ENCODE measurements at regions not wholly inside any gene's neighbourhood (a gene's known extent, or its start where the extent isn't known, plus 50 kb on each side); places are given as distances from the start of the nearest gene placed in this dataset.
A peak's percentile ranks its signal among the peaks of the same experiment; 100 is the strongest.

DNA sequence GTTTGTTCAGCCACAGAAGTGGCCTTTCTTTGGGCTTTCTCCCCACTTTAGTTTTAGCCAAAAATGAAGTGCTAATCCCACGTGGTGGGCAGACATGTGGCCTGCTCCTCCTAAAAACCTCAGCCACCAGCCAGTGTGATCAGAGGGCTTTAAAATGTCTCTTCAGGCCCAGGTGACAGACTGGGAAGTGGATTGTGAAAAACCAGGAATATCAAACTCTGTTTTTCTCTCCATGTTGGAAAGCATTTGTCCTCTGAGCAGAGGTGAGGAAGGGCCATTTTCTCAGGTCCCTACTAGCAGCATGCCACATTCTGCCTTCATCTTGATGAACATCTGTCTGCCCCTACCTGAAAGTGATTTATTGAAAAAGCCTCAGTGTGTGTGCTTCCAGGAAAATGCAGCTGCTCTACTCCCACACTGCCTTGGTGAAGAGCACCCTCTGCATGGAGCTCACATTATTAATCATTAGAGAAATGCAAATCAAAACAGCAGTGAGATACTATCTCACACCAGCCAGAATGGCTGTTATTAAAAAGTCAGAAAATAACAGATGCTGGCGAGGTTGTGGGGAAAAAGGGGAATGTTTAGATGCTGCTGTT, 181.2 kb upstream of the DMAC1 start:
- no peak for DNase-seq

DNA sequence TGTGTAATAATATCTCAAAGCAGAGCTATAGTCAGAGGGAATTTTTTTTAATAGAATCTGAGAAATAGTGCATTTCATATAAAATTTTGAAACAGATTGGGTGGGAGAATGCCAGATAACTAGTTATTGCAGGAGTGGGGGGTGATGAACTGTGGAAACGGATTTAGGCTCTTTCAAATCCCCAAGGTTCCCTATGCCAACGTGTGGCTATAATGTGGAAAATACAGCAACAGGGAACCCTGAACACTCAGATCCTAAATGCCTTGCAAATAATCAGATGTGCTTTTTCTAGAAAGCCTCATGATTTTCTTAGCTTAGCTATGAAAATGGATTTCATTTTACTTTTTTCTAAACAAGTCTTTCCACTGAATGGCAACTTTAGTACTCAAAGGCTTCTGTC, 180.5 kb upstream of the DMAC1 start:
- DNase-seq, result no peak

DNA sequence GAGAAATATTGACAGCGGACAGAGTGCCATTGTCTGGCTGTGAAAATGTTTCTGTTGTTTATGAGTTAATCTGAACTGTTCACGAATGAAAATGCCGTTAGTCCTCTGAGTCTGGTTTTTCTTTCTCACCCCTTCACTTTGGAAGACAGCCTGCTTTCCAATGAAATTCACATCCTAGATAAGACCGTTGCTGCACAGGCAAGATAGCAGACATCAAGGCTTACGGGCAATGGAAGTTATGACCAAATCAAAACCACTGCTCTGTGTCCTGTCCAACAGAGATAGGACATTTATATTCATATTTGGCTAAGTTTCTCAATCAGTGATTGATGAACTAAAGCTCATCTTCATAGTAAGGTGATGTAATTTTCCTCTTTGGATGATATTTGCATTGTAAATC, 180.0 kb upstream of the DMAC1 start:
- no peak for DNase-seq

DNA sequence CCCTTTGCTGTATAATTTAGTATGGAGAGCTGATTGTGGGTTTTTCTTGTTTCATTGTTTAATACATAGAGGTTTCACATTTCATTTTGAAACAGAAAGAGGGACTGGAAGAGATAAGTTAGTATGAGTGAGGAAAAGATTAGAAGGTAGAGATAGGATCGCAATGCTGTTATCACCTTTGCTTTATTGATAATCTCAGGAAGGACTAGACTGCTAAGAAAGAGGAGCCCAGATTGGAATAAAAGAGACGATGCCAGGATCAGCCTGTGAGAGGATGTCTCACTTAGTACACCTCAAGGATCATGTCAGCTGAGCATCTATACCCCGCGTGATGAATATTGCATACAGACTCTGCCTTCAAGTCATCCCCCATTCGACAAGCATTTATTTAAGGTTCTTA, 178.0 kb upstream of the DMAC1 start:
- no peak for DNase-seq

DNA sequence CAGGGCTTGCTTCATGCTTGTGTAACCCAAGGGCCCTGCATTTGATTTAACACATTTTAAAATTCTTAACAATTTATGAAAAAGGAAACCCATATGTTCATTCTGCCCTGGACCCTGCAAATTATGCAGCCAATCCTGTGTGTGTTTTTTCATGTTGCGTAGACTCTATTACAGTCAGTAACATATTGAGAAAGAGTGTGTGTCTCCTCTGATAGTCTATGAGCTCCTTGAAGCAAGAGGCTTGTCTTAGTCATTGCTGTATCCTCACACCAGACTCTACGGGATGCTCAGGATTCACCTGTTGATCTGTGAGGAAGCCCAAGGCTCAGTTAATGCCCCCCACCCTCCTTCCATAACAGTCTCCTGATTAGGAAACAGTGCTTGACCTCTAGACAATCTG, 177.3 kb upstream of the DMAC1 start:
- DNase-seq, result no peak

DNA sequence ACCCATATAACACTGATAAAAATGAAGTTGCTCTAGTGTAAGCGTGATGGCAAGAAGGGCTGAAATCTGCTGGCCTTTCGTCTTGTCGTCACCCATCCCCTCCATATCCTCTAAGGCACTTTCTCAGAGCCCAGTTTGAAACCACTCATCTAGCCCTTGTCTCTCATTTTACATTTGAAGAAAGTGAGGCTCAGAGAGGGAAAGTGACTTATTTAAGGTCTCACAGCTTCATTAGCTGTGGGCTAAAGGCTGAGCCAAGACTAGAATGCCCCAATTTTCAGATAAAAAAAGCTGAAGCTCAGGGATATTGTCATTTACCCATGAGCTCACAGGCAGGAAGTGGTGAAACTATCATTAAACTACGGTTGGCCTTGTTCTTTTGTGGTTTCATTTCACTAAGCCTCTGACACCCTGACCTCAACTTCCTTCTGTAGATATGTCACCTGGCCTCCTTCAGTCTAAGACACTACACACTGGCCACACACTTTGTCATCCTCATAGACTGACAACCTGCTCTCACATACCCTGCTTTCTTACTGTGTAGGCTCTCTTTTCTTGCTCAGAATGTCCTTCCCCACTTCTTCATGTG, 176.7 kb upstream of the DMAC1 start:
- peak; percentile 21 for DNase-seq

DNA sequence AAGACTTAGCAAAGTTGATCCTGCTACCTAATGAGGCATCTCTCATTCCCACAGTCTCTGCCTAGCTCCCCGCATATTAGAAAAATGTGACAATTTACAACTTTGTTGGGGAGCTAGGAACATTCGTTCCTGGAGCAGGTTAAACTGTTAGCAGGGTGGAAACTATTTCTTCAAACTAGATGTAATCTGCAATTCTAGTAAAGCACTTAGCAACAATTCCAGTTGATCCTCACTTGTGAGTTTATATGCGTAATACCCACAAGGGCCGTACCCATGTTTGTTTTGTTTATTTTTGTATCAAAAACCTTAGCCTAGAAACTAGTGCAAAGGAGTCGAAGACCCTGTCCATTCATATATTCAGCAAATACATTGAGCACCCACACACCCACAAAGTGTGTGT, 175.8 kb upstream of the DMAC1 start:
- no peak for DNase-seq

DNA sequence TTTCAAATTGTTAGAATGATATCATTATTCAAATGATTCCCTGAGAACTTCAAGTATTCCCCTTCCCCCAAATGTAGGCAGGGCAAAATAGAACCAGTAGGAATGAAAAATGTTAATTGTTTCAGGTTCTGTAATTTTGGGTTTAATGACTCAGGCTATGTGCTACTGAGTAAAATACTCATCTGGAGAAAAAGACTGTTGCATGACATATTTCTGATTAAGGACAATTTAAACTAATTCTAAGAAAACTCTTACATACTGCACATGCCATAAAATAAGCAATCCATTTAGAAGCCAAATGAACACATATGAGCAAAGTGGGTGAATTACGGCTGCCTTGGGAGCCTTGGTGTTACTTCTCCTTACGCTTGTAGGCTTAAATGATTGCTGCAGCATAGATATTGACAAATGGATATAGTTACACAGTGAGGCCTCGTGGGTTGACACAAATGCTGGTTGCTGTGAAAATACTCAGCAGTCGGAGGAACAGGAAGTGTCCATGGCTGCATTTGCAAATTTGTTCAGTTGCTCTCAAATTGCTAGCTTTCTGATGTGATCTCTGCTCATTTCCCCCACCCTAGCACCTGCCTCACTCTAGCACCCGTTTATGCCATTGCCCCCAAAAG, 174.9 kb upstream of the DMAC1 start:
- DNase-seq, result no peak

DNA sequence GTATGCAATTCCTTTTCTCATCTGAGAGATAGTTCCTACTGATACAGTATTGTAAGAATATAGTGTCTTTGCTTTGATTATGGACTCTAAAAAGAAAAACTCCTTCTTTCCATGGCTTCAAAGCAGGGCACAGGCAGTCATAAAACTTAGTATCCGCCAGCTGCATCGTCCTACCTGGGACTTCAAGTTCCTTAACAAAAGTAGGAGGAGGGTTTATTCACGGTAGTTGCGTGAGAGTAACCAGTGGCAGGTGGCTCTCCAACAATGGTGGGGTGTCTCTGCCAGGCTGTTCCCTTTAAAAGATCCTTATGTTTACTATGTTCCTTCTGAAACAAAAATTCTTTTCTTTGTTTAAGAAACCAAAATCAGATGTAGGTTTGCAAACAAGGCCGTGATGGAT, 173.5 kb upstream of the DMAC1 start:
- DNase-seq, result no peak

DNA sequence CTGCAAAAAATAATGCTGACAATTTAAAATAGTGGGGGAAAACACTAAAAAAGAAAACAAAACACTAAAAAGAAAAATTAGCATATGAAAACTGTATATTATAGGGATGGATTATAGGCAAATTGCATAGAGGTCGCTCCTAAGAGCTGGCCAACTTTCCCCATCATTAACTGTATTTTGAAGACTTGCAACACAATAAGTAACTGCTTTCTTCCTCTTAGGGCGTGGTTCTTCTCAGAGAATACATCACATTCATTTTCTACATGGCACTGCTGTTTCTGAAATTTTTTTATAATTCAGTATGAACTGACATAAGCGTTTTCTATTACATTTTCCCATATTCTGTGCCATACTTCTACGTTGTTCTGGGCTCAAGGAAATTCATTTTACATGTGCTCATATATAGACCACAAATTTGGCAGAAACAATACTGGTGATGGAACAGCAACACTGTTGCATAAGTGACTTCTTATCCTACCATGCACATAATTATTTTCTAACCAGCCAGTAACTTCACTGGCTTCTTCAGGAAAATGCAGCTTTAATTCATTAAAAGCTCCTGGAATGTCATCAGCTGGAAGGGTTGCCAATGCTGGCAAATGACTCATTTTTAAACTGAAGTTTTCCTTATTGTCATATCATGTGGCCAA, 171.2 kb upstream of the DMAC1 start:
- DNase-seq, result no peak

DNA sequence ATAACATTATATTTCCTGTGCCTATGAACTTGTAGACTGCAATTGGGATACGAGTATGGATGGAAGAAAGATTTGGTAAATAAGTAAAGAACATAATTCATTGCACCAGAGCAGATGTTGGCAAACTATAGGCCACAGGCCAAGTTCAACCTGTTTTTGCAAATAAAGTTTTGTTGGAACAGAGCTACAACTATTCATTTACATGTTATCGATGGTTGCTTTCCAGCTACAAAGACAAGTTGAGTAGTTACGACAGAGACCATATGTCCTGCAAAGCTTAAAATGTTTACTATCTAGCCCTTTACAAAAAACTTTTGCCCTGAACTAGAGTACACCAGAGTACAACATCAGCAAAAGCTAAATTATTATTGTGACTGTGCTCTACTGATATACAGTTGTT, 169.1 kb upstream of the DMAC1 start:
- no peak for DNase-seq

DNA sequence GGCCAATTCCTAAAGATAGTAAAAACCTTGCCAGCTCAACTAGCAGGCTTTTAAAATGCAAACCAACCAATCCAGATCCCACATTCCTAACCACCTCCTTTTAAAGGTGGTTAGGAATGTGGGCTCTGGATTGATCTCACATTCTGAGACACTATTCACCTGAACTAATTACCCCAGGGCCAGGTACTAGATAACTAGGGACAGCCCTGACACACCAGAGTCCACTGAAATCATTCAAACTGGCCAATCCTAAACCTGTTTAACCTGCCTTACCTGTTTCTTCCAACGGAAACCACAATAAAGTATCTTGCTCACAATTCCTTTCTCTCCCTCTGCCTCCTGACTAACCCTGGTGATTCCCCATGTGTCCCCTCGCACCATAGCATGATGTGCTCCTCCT, 168.3 kb upstream of the DMAC1 start:
- no peak for DNase-seq

DNA sequence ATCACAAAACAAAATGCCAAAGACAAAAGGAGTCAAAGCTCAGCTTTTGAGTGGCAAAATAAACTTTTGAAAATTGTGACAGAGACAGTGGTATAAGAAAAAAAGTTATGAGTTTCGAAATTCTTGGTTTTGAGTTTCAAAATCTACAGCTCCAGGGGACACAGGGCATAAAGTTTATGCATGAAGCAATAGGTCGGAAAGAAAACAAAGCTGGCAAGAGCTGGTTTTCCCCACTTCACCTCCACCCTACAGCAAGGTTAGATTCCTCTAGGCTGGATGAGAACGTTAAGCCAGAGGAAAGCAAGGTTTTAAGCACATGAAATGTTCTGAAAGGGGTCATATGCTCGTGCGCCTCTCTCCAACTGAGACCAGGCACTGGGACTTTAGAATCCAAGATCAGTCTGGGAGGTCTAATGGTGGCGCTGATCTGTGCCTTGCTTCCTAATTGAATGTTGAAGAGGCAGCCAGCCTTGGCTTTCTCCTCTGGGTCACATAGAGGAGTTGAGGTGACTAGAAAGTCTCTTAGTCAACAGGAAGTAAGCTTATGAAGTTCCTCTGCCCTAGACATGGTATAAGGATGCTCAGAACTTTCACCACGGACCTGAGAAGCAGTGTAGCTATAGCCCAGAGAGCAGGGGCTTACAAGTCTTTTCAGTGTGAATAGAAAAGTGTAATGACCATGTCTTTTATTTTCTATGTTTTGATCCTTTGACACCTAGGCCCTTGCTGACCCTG, 167.7 kb upstream of the DMAC1 start:
- no peak for DNase-seq

DNA sequence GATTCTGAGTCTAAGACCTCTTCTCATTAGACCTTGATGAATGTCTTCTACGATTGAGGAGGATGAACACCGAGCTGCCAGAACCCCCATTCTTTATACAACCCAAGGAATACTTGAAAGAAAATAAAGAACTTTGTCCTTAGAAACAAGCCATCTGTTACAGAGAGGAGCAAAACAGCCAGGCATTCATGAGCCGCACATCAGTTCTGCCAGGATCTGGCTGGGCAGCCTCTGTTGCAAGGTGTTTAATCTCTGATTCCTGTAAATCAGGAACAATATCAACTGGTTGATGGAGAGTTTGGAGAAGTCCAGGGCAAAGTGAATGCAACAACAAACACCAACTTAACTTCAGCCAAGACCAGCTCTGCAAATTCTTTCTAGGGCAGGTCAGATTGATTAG, 165.5 kb upstream of the DMAC1 start:
- DNase-seq, result no peak

DNA sequence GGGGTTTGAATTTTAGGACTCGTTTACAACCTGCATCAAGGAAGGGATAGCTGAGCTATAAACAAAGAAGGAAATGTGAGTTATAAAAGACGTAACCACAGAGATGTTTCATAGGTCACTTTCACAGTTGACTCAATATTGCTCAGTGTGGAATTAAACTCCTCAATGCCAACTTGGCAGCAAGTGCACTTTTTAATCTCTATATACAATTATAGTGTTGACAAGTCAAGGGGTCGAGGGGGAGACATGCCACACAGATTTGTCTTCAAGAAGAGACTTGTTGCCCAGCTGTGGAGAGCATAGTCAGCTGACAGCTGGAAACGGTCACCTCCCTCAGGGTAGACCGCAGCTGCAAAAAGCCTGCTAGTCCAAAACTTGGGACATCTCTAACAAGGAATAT, 163.4 kb upstream of the DMAC1 start:
- DNase-seq, result no peak

DNA sequence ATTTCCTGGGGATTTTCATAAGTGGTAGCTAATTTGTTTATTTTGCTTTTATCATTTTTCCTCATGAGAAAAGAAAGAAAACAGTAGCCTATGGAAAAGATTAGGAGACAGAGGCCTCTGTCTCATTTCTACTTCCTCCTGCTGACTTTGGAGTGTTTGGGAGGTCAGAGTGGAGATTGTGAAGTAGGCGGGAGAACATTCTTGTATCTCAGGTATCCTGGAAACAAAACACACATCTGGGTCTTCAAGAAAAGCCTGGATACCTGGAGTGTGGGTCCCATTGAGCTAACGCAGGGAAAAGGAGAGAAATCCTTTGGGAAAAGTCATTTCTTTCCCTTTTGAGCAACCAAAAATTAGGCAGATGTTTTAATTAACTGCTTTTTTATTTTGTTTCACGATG, 161.5 kb upstream of the DMAC1 start:
- DNase-seq, result no peak

DNA sequence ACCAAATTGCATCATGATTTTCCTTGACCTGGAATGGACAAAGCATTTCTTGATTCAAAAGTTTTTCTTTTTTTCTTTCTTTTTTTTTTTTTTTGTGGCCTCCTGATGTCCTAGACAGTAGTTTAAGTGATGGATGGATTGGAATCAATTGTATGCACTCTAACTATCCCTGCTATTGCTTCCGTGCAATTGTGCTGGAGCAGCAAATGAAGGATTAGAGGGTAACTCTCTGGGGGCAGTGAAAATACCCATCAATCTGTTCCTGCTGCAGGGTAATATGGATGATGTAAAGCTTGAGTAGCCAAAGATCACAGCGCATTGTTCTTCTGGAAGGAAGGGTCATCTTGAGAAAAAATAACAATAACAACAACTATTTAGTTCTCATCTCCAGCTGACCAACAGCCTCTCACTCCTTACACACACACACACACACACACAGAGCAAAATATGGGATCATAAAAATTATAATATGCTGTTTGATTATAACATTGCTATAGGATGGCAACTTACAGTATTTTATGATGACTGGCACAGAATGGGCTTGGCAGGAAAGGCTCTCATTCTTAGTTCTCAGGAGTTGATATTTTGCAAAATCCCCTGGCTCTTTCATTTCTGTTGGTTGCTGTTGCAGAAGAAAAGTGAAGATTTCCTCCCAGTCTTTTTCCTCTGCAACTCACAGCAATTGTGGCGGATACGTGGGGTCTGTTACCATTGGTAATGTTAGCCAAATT, 160.9 kb upstream of the DMAC1 start:
- no peak for DNase-seq

DNA sequence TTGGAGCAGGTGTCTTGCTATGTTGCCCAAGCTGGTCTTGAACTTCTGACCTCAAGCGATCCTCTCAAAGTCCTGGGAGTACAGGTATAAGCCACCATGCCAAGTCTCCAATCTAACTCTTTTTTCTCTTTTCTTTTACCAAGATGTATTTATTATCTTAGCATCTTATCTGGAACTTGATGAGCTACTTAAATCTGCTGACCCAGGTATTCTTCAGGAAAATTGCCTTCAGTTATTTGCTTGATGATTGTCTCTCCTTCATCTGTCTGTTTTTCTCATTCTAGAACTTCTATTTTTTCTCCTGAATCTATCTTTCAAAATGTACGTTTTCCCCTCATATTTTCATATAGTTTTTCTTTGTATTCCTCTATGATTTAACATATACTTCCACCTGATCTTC, 158.2 kb upstream of the DMAC1 start:
- DNase-seq, result no peak

DNA sequence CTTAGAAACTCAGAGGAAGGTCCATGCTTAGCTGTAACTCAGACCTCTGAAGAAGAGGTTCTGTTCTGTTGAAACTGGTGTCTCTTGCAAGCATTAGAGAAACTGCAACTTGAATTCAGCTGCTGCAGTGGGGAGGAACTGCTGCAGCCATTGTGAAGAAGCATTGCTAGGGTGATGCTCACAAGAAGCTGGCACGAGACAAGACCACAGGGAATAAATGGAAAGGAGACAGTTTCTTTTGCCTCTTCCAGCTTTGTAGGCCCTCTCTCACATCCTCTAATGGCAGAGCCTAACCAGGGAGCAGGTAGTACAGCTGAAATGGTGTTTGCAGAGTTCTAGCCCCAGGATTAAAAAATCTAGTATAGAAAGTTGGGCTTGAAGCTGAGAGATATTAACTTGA, 148.0 kb upstream of the DMAC1 start:
- DNase-seq, result no peak

DNA sequence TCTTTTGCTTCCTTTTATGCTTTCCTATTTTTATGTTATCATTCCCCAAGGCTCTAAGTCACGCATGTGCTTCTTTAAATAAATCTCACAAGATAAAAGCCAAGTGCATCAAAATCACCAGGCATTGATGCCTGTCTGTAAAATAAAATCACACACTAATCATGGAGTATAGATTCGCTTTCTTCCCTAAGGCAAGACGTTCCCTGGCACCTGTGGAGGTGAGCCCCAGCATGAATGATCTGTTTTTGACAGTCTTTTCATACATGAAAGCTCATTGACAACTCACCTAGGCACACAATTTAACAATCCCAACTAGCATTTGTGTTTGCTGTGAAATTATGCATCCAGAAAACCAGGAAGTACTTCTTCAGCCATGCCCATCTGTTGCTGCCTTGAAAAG, 146.9 kb upstream of the DMAC1 start:
- DNase-seq, result no peak

DNA sequence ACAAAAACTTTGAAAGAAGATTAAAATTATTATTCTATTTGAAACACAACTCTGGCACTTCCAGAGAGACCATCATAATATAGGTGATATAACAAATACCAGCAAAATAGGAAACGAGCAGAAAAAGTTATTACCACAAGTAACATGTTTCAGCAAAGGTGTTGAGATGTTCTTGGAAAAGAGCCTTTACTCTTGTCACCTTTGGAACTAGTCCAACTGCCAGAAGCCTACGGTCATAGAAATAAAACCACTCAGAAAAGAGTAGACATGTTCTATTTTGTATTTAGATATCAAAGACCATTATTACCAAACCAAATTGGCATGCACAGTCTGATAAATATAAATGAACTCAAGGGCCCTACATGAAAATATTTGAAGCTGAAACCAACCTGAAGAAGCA, 145.0 kb upstream of the DMAC1 start:
- DNase-seq, result no peak

DNA sequence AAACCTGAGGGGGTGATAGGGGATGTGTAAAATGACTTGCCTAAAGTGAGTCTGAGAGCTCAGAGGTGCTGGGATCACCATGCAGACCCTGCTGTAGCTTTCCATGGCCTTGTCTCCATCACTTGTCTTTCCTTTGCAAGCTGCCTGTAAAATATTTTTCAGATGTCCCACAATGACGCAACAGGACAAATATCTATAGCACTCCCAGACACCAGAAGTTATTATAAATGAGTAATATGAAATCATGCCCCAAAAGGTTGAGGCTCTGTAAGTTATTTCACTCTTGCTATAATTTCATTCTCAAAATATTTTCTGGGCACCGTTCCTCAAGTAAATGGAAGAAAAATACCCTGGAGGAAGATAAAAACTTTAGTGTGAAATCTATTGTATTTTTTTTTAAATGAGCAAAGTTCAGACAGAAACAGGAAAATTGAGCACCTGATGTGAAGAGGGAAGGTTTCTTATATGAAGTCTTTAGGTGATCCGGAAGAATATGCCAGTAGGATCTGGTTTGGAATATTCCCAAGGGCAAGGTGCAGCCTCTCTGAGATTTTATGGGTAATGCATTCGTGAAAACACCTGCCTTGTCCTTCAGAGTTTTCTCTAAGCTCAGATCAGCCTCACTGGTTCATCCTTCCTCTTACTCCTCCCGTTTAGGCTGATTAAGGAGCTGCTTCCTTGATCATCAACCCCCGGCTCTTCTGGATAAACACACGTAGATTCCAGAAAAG, 138.3 kb upstream of the DMAC1 start:
- DNase-seq, result no peak

Measured in activated CD4-positive, alpha-beta T cell treated with anti-CD3 and anti-CD28 coated beads for 1 hour (primary cell).